Natural killer cell (primary cell): ENCODE measurements at regions not wholly inside any gene's neighbourhood (a gene's known extent, or its start where the extent isn't known, plus 50 kb on each side); places are given as distances from the start of the nearest gene placed in this dataset.

Source experiments
- ATAC-seq, 3 donors: fragments of 150-1000 bp in 2 of 3; fragments of 200-7000 bp in 1 of 3; cut with Tn5 transposase; 1 replicate in 1 of 3; 2 replicates in 2 of 3; pipeline ENCODE4 v1.10.0; 2021; ENCODE audit warnings: mild to moderate bottlenecking in 2 of 3, moderate library complexity in 2 of 3
- DNase-seq, 2 donors: peaks; one replicate each; pipeline versions ENCODE4 v3.0.0 to v3.0.0-alpha.2; 2013 to 2021; ENCODE audit warnings: mixed read lengths in 1 of 2
- H3K27ac ChIP-seq: one replicate; pipeline ENCODE4 v1.5.1; 2013; ENCODE audit warnings: mild to moderate bottlenecking, low read length
- H3K27me3 ChIP-seq: one replicate; pipeline ENCODE4 v1.6.1; 2013; ENCODE audit warnings: low read length; ENCODE audit not compliant: control insufficient read depth, insufficient read depth
- H3K36me3 ChIP-seq: one replicate; pipeline ENCODE4 v1.6.1; 2013; ENCODE audit warnings: low read length; ENCODE audit not compliant: control insufficient read depth, insufficient read depth
- H3K4me1 ChIP-seq: one replicate; pipeline ENCODE4 v1.6.1; 2013; ENCODE audit warnings: low read length; ENCODE audit not compliant: control insufficient read depth, insufficient read depth
- H3K4me3 ChIP-seq: one replicate; pipeline ENCODE4 v1.5.1; 2013; ENCODE audit warnings: low read length
- H3K9me3 ChIP-seq: one replicate; pipeline ENCODE4 v1.6.1; 2013; ENCODE audit warnings: low read length; ENCODE audit not compliant: control insufficient read depth, insufficient read depth
- H3K27ac Mint-ChIP-seq, 2 donors: one replicate each; pipeline ENCODE4 v1.8.0; 2022; ENCODE audit warnings: mild to moderate bottlenecking in 2 of 2, mixed read lengths in 2 of 2, moderate library complexity in 1 of 2
- H3K27me3 Mint-ChIP-seq, 2 donors: one replicate each; pipeline ENCODE4 v1.8.0; 2022; ENCODE audit warnings: low read depth in 2 of 2, mixed read lengths in 2 of 2
- H3K36me3 Mint-ChIP-seq: one replicate; pipeline ENCODE4 v1.8.0; 2022; ENCODE audit warnings: mixed read lengths
- H3K4me1 Mint-ChIP-seq, 2 donors: one replicate each; pipeline ENCODE4 v1.8.0; 2022; ENCODE audit warnings: mixed read lengths in 2 of 2
- H3K4me3 Mint-ChIP-seq: one replicate; pipeline ENCODE4 v1.8.0; 2022; ENCODE audit warnings: mild to moderate bottlenecking, moderate library complexity, mixed read lengths
- H3K9me3 Mint-ChIP-seq, 2 donors: one replicate each; pipeline ENCODE4 v1.8.0; 2022; ENCODE audit warnings: mixed read lengths in 2 of 2
- CTCF ChIP-seq: fragments of 200-600 bp; IDR thresholded peaks from one replicate; pipeline ENCODE4 v1.8.0; 2022; ENCODE audit warnings: antibody characterized with exemption
- WGBS: methylation state at CpG from one replicate; pipeline ENCODE4 v1.1.7; 2013; ENCODE audit warnings: missing lambda C conversion rate; ENCODE audit not compliant: insufficient coverage; 5-methylcytosine and 5-hydroxymethylcytosine counted together
- intact Hi-C: fragments of 100-400 bp; cut with micrococcal nuclease; formaldehyde crosslinking; loops from one replicate; pipeline ENCODE4 v1.14.2; 2022

GRCh38 chr13:66128692-66129269 lies 1101.4 kb downstream of the PCDH9 start:
- no peak for DNase-seq
- H3K4me1 ChIP-seq = no peaks in the 10 kb centered on the region
- no peaks in the 10 kb centered on the region for H3K9me3 ChIP-seq
- H3K4me3 Mint-ChIP-seq = peak overlapping the region; percentile 62
- peak in 2 of 3 donors; percentile 34 to 64 for ATAC-seq
- H3K36me3 ChIP-seq = no peaks in the 10 kb centered on the region
- no peak overlapping the region for H3K4me3 ChIP-seq
- no peaks in the 10 kb centered on the region for H3K27me3 ChIP-seq
- TF ChIP-seq CTCF = no peak
- intact Hi-C loops = no loop called here
- no peaks in the 10 kb centered on the region for H3K9me3 Mint-ChIP-seq
- H3K27ac Mint-ChIP-seq = peak overlapping the region; percentile 57 to 68
- peaks cover 20 to 23% of the 10 kb centered on the region in 2 donors for H3K4me1 Mint-ChIP-seq
- H3K36me3 Mint-ChIP-seq = no peaks in the 10 kb centered on the region
- H3K27ac ChIP-seq = no peak overlapping the region
- H3K27me3 Mint-ChIP-seq = no peaks in the 10 kb centered on the region
- WGBS = 65% methylated on average over 2 of the region's 4 CpGs

GRCh38 chr13:66128201-66128600 lies 1101.9 kb downstream of the PCDH9 start:
- H3K36me3 ChIP-seq = no peaks in the 10 kb centered on the region
- ATAC-seq (no peak), DNase-seq (no peak)
- H3K27me3 ChIP-seq = no peaks in the 10 kb centered on the region
- no peak overlapping the region for H3K4me3 Mint-ChIP-seq
- H3K4me3 ChIP-seq = no peak overlapping the region
- no peak overlapping the region for H3K27ac Mint-ChIP-seq
- peaks cover 20 to 23% of the 10 kb centered on the region in 2 donors for H3K4me1 Mint-ChIP-seq
- intact Hi-C loops = no loop called here
- no peaks in the 10 kb centered on the region for H3K9me3 Mint-ChIP-seq
- H3K36me3 Mint-ChIP-seq = no peaks in the 10 kb centered on the region
- H3K9me3 ChIP-seq = no peaks in the 10 kb centered on the region
- H3K27ac ChIP-seq = no peak overlapping the region
- no peaks in the 10 kb centered on the region for H3K27me3 Mint-ChIP-seq
- WGBS = no CpG with 5 or more reads among the region's 1 CpG
- TF ChIP-seq CTCF = no peak
- H3K4me1 ChIP-seq = no peaks in the 10 kb centered on the region

GRCh38 chr13:66117563-66117962 lies 1112.6 kb downstream of the PCDH9 start:
- TF ChIP-seq CTCF = no peak
- Mint-ChIP-seq H3K4me1 (no peaks in the 10 kb centered on the region), H3K36me3 (no peaks in the 10 kb centered on the region), H3K27ac (no peak overlapping the region), H3K4me3 (no peak overlapping the region), H3K27me3 (peaks cover 0 to 2% of the 10 kb centered on the region in 2 donors), H3K9me3 (no peaks in the 10 kb centered on the region)
- Histone ChIP-seq H3K4me1 (no peaks in the 10 kb centered on the region), H3K4me3 (no peak overlapping the region), H3K27me3 (no peaks in the 10 kb centered on the region), H3K27ac (no peak overlapping the region), H3K9me3 (no peaks in the 10 kb centered on the region), H3K36me3 (no peaks in the 10 kb centered on the region)
- intact Hi-C loops = no loop called here
- ATAC-seq (no peak), DNase-seq (no peak)
- WGBS = 93% methylated on average over 3 of the region's 4 CpGs

GRCh38 chr13:66113882-66114526 lies 1116.1 kb downstream of the PCDH9 start:
- TF ChIP-seq CTCF = no peak
- Mint-ChIP-seq H3K36me3 (no peaks in the 10 kb centered on the region), H3K27me3 (peaks cover 0 to 14% of the 10 kb centered on the region in 2 donors), H3K9me3 (no peaks in the 10 kb centered on the region), H3K27ac (no peak overlapping the region), H3K4me3 (no peak overlapping the region), H3K4me1 (no peaks in the 10 kb centered on the region)
- no peak overlapping the region for H3K4me3 ChIP-seq
- no peaks in the 10 kb centered on the region for H3K27me3 ChIP-seq
- ATAC-seq (no peak), DNase-seq (no peak)
- no peaks in the 10 kb centered on the region for H3K4me1 ChIP-seq
- no peaks in the 10 kb centered on the region for H3K9me3 ChIP-seq
- H3K27ac ChIP-seq = no peak overlapping the region
- H3K36me3 ChIP-seq = no peaks in the 10 kb centered on the region
- intact Hi-C loops = no loop called here
- WGBS = 98% methylated on average over 3 of the region's 5 CpGs
